ENCODE measurements at regions not wholly inside any gene's neighbourhood (a gene's known extent, or its start where the extent isn't known, plus 50 kb on each side); places are given as distances from the start of the nearest gene placed in this dataset.

DNA sequence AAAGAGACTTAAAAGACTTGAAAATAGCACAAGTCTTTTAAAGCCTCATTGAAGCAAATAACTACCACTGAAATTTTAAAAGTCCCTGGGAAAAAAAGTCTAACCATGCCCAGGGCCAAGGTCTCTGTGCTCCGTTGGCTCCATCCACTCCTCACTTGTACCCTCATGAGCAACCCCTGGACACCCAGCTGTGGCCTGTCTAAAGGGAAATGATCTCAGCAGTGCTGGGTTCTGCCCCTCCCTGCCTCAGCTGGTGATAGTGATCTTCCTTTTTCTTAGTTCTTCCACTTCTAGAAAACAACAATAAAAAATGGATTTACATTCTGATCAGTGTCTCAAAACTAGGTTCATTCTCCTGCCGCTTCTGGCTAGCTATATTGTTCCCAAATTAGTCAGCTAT is 423.5 kb upstream of the ADAMTS5 start:
- TF ChIP-seq, protein P1, sequence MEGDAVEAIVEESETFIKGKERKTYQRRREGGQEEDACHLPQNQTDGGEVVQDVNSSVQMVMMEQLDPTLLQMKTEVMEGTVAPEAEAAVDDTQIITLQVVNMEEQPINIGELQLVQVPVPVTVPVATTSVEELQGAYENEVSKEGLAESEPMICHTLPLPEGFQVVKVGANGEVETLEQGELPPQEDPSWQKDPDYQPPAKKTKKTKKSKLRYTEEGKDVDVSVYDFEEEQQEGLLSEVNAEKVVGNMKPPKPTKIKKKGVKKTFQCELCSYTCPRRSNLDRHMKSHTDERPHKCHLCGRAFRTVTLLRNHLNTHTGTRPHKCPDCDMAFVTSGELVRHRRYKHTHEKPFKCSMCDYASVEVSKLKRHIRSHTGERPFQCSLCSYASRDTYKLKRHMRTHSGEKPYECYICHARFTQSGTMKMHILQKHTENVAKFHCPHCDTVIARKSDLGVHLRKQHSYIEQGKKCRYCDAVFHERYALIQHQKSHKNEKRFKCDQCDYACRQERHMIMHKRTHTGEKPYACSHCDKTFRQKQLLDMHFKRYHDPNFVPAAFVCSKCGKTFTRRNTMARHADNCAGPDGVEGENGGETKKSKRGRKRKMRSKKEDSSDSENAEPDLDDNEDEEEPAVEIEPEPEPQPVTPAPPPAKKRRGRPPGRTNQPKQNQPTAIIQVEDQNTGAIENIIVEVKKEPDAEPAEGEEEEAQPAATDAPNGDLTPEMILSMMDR (IDR thresholded peaks at IDR 0.05), result no peak
- no peak for TF ChIP-seq POLR2A (IDR thresholded peaks at IDR 0.05)
